ENCODE measurements at regions not wholly inside any gene's neighbourhood (a gene's known extent, or its start where the extent isn't known, plus 50 kb on each side); places are given as distances from the start of the nearest gene placed in this dataset.
"Not testable (repeated sequence)": the region's sequence is repeated elsewhere in the genome, so short reads cannot be mapped to it uniquely, and the experiment has no call there.

DNA sequence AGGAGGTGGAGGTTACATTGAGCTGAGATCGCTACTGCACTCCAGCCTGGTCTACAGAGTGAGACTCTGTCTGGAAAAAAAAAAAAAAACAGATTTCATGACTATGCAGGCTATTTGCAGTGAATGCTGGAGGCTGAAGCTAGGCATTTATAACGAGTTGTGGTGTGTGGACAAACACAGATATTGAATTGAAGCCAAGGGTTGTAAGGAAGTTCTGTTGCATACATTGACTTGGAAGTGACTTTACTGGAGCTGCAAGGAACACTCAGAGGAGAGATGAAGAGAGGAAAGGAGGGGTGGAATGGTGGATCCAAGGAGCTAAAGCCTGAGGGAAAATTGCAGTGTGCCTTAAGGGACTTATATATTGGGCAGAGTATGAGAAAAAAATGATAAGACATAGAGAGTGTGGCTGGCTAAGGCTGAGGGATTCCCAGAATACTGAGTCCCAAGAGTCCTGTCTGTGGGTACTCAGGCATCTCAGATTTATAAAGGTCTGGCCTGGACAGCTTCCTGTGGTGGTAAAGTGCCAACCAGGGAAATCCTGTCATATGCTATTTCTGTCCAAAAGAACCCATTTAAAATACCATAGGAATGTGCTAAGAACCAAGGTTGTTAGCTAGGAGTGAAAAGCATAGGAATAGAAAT lies 87.8 kb upstream of the GUCY1A1 start:
- no peaks in the 10 kb centered on the region for H3K9me3 Mint-ChIP-seq
- H3K27ac Mint-ChIP-seq, result no peak overlapping the region
- ATAC-seq (ENCODE audit: low read depth), result no peak
- H3K27me3 Mint-ChIP-seq, result no peaks in the 10 kb centered on the region
- no peak for DNase-seq
- H3K36me3 Mint-ChIP-seq, result no peaks in the 10 kb centered on the region
- POLR2A ChIA-PET, result no interaction called here
- H3K4me1 Mint-ChIP-seq, result peaks cover 10% of the 10 kb centered on the region
- H3K4me3 Mint-ChIP-seq, result no peak overlapping the region

DNA sequence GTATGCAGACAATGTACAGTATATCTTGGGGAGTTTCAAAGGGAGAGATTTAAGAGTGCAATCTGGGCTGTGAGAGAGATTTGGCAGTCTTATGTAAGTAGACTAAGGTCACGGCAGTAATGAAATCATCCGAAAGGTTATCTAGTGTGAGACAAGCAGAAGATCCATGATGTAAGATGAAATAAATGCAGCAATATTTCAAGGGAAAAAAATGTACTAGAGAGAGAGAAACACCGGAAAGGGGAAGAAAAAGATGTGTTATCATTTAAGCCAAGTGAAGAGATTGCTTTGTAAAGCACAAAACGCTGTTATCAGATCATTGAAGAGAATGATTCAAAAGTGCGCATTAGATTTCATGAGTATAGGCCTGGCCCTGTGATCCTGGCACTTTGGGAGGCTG lies 88.4 kb upstream of the GUCY1A1 start:
- no peak for ATAC-seq (ENCODE audit: low read depth)
- peaks cover 5% of the 10 kb centered on the region for H3K4me1 Mint-ChIP-seq
- POLR2A ChIA-PET, result no interaction called here
- H3K27me3 Mint-ChIP-seq, result no peaks in the 10 kb centered on the region
- no peaks in the 10 kb centered on the region for H3K36me3 Mint-ChIP-seq
- no peak overlapping the region for H3K4me3 Mint-ChIP-seq
- DNase-seq, result no peak
- no peak overlapping the region for H3K27ac Mint-ChIP-seq
- H3K9me3 Mint-ChIP-seq, result no peaks in the 10 kb centered on the region

DNA sequence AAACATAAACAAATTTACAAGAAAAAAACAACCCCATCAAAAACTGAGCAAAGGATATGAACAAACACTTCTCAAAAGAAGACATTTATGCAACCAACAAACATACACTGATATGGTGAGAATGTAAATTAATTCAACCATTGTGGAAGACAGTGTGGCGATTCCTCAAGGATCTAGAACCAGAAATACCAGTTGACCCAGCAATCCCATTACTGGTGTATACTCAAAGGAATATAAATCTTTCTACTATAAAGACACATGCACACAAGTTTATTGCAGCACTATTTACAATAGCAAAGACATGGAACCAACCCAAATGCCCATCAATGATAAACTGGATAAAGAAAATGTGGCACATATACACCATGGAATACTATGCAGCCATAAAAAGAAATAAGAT lies 92.3 kb upstream of the GUCY1A1 start:
- H3K4me3 Mint-ChIP-seq; H3K27me3 Mint-ChIP-seq; ATAC-seq (ENCODE audit: low read depth); H3K4me1 Mint-ChIP-seq; H3K27ac Mint-ChIP-seq; H3K36me3 Mint-ChIP-seq; H3K9me3 Mint-ChIP-seq; DNase-seq; POLR2A ChIA-PET: not testable (repeated sequence)

DNA sequence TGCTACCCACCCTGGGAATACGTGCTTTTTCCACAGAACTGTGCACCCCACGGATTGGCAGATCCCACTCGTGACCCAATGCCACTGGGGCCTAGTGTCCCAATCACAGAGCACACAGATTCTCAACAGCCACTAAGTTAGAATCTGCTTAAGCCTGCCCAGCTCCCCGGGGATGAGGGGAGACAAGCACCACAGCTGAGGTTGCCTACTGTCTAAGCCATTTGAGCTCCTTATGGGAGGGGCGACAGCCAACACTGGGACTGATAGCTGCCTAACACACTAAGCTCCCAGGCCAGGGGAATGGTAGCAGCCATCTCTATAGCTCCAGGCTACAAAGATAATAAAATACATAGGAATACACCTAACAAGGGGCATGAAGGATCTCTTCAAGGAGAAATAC lies 93.5 kb upstream of the GUCY1A1 start:
- DNase-seq, result no peak
- peaks cover 2% of the 10 kb centered on the region for H3K27me3 Mint-ChIP-seq
- ATAC-seq (ENCODE audit: low read depth), result no peak
- H3K4me3 Mint-ChIP-seq, result no peak overlapping the region
- no peaks in the 10 kb centered on the region for H3K4me1 Mint-ChIP-seq
- H3K36me3 Mint-ChIP-seq, result no peaks in the 10 kb centered on the region
- no peak overlapping the region for H3K27ac Mint-ChIP-seq
- POLR2A ChIA-PET, result no interaction called here
- no peaks in the 10 kb centered on the region for H3K9me3 Mint-ChIP-seq

DNA sequence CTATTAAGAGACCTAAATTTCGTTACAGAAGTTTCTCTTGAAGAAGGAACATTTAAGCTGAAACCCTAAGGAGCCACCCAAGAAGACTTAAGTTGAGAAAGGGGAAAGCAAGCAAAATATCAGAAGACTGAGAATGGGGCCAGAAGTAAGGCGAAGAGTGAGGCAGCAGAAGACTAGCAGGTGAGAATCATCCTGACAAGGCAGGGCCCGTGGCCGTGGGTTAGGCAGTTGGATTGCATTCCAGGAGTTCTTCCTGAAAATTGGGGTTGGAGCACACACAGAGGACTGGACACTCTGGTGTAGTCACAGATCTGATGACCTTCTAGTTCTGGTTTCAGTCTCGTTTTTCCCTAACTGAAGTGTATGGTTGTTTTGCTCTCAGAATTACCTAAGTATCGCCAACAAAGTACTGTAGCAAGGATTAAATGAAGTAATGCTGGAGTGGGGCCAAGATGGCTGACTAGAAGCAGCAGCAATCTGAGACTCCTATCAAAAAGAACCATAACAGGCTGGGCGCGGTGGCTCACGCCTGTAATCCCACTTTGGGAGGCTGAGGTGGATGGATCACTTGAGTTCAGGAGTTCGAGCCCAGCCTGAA lies 94.4 kb upstream of the GUCY1A1 start:
- no peaks in the 10 kb centered on the region for H3K36me3 Mint-ChIP-seq

DNA sequence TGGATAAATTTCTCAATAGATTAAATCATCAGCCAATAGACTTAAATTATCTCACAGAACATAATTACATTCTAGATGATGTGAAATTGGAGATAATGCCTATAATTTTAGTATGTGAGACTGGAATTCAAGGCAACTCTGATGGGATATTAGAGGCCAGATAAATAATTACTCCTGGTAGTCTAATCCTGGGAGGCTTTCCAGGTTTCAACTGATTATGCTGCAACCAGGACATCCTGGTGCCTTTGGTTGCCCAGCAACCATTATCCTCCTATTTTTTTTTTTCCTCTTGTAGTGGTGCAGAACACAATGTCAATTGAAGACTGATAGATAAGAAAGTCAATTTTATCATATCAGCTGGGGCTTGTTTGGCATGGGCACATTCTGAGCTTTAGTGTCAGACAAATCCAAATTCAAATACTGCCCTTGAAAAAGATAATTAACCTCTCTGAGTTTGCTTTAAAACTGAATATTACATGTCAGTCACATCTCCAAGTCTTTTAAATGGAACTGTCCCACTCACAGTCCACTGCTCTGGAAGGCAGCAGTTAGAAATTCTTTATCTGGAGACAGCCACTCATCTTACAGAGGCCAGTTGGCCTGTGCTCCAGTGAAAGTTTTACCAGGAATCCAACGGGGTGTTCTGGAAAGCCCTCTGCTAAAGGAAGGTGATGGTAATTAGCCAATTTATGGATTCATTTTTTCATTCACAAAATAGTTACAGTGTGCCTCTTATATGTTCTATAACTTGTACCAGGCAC lies 95.3 kb upstream of the GUCY1A1 start:
- Mint-ChIP-seq H3K9me3 (no peaks in the 10 kb centered on the region), H3K27ac (no peak overlapping the region), H3K4me1 (no peaks in the 10 kb centered on the region), H3K36me3 (no peaks in the 10 kb centered on the region), H3K27me3 (peaks cover 4% of the 10 kb centered on the region), H3K4me3 (no peak overlapping the region)
- DNase-seq (no peak), ATAC-seq (ENCODE audit: low read depth) (no peak)
- POLR2A ChIA-PET, result no interaction called here

More for the DNA sequence above, 94.4 kb upstream of the GUCY1A1 start:
- peaks cover 2% of the 10 kb centered on the region for H3K27me3 Mint-ChIP-seq
- POLR2A ChIA-PET, result no interaction called here
- H3K4me3 Mint-ChIP-seq, result no peak overlapping the region
- no peaks in the 10 kb centered on the region for H3K9me3 Mint-ChIP-seq
- no peak overlapping the region for H3K27ac Mint-ChIP-seq
- no peak for ATAC-seq (ENCODE audit: low read depth)
- no peaks in the 10 kb centered on the region for H3K4me1 Mint-ChIP-seq
- no peak for DNase-seq

DNA sequence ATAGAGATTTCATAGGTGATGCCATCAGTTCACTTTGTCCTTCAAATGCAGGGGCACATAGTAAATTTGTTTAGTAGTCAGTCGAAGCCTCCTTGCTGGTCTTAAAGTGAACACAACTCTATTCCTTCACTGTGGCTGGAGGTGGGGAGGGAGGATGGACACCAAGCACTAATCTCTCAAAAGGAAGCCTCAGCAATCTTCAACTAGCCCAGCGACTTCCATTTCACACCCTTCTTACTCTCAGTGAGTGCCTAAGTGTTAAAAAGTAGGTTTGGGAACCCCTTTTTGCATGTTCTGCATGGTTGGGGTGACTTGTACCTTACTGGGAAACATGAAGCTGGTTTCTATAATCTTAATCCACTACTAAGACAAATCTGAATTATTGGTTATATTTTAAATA lies 96.0 kb upstream of the GUCY1A1 start:
- no peaks in the 10 kb centered on the region for H3K4me1 Mint-ChIP-seq
- POLR2A ChIA-PET, result no interaction called here

DNA sequence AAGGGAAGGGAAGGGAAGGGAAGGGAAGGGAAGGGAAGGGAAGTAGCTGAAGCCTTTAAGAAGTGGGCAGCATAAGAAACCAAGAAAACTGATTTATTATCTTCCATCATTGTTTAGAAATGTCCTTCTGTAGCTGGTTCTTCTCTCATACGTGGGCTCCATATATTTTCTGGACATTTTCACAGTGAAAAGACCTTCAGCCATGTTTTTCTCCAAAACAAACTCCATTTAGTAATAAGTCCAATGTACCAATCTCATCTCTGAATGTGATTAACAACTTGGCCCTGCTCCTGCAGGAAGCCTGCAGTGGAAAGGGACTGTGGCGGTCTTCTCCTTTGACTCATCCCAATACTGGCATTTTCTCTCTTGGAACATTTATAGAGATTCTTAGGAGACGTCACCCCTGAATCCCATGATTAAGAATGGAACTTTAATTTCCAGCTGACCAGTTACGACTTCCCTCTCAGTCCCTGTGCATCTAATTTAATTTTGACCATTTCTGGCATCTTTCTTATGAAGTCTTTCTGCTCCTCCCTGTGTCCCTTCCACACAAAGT lies 96.6 kb upstream of the GUCY1A1 start:
- Mint-ChIP-seq H3K4me3 (no peak overlapping the region), H3K9me3 (no peaks in the 10 kb centered on the region), H3K27me3 (peaks cover 5% of the 10 kb centered on the region), H3K4me1 (no peaks in the 10 kb centered on the region), H3K36me3 (no peaks in the 10 kb centered on the region), H3K27ac (no peak overlapping the region)
- POLR2A ChIA-PET, result no interaction called here
- DNase-seq (no peak), ATAC-seq (ENCODE audit: low read depth) (no peak)

More for the DNA sequence above, 96.0 kb upstream of the GUCY1A1 start:
- Mint-ChIP-seq H3K9me3 (no peaks in the 10 kb centered on the region), H3K27ac (no peak overlapping the region), H3K27me3 (peaks cover 5% of the 10 kb centered on the region), H3K4me3 (no peak overlapping the region), H3K36me3 (no peaks in the 10 kb centered on the region)
- DNase-seq, result no peak
- ATAC-seq (ENCODE audit: low read depth), result no peak

DNA sequence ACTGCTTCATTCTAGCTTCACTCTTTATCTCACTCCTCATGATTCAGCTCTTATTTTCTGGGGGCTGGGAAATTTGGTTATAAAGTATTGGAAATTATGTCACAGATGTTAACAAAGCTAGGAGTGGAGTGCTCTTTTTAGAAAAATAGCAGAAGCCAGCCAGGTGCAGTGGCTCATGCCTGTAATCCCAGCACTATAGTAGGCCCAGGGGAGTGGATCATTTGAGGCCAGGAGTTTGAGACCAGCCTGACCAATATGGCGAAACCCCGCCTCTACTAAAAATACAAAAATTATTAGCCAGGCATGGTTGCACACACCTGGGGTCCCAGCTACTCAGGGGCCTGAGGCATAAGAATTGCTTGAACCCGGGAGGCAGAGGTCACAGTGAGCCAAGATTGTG lies 97.2 kb upstream of the GUCY1A1 start:
- no peak for DNase-seq
- H3K36me3 Mint-ChIP-seq, result no peaks in the 10 kb centered on the region
- no peak overlapping the region for H3K4me3 Mint-ChIP-seq
- POLR2A ChIA-PET, result no interaction called here
- H3K27ac Mint-ChIP-seq, result no peak overlapping the region
- H3K4me1 Mint-ChIP-seq, result no peaks in the 10 kb centered on the region
- peaks cover 5% of the 10 kb centered on the region for H3K27me3 Mint-ChIP-seq
- no peak for ATAC-seq (ENCODE audit: low read depth)
- H3K9me3 Mint-ChIP-seq, result no peaks in the 10 kb centered on the region

DNA sequence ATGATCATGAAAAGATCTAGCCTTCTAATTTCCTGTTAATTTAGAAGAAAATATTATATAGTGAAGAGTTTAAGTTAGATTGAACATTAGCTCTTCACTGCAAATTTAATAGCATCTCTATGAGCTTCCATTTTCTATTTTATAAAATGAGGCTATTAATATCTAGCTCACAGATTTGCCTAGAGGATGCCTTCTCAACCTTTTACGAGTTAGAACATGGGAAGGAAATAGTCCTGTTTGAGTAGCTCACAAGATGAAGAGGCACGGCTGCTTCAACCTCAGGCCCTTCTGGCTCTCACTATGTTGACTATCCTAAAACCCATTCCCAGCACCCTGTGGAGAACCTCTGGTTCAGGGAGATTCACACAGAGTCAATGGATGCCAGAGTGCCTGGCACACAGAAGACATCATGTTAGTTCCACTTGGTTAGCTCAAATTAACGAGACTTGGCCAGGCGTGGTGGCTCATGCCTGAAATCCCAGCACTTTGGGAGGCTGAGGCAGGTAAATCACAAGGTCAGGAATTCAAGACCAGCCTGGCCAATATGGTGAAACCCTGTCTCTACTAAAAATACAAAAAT lies 97.9 kb upstream of the GUCY1A1 start:
- ATAC-seq (ENCODE audit: low read depth), result no peak
- Mint-ChIP-seq H3K4me1 (no peaks in the 10 kb centered on the region), H3K9me3 (no peaks in the 10 kb centered on the region), H3K27ac (no peak overlapping the region), H3K36me3 (no peaks in the 10 kb centered on the region), H3K4me3 (no peak overlapping the region), H3K27me3 (peaks cover 5% of the 10 kb centered on the region)
- no peak for DNase-seq
- POLR2A ChIA-PET, result no interaction called here

DNA sequence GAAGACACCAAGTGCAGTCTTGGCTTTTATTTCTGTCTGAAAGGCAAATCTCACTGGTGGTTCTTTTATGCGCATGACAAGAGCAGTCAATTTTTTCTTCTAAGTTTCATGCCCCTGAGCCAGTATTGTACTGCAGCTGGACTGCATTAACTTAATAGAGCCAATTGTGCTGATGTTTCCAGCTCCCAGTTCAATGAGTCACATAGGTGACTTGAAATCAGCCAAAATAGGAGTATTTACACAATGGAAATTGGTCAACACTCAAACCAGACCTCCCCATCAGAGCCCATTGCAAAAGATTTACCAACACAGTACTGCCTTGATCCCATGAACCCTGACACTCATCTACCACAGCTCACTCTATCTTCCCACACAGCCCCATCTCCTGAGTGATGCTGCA lies 100.3 kb upstream of the GUCY1A1 start:
- Mint-ChIP-seq H3K4me3 (no peak overlapping the region), H3K36me3 (no peaks in the 10 kb centered on the region), H3K27ac (no peak overlapping the region), H3K27me3 (peaks cover 5% of the 10 kb centered on the region), H3K4me1 (no peaks in the 10 kb centered on the region), H3K9me3 (no peaks in the 10 kb centered on the region)
- DNase-seq (no peak), ATAC-seq (ENCODE audit: low read depth) (no peak)
- POLR2A ChIA-PET, result no interaction called here

DNA sequence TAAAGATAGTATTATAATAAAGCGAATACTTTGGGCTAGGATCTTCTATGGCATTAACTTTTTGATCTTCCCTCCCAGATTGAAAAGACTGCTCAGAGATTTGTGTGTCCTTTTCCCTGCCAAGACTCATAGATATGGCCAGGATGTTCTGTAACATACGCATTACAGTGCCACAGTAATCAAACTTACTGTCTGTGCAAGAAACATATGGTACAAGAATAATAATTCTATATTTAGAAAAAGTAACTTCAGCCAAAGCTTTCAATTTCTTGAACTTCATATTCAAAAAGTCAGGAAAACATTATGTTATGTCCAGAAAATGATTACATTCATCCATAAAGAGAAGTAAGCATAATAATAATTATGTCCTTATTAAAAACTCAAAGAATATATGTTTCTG lies 100.9 kb upstream of the GUCY1A1 start:
- Mint-ChIP-seq H3K36me3 (no peaks in the 10 kb centered on the region), H3K9me3 (no peaks in the 10 kb centered on the region), H3K27me3 (peaks cover 5% of the 10 kb centered on the region), H3K27ac (no peak overlapping the region), H3K4me1 (no peaks in the 10 kb centered on the region), H3K4me3 (no peak overlapping the region)
- no peak for DNase-seq
- no peak for ATAC-seq (ENCODE audit: low read depth)
- POLR2A ChIA-PET, result no interaction called here

DNA sequence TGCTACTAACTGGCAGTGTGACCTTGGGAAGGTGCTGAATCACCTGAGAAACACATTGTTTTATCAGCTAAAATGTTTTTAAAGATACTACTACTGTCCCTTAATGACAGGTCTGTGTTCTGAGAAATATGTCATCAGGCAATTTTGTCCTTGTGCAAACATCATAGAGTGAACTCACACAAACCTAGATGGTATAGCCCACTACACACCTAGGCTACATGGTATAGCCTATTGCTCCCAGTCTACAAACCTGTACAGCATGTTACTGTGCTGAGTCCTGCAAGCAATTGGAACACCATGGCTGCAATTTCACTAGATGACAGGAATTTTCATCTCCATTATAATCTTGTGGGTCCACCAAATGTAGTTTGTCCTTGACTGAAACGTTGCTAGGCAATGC lies 101.3 kb upstream of the GUCY1A1 start:
- ATAC-seq (ENCODE audit: low read depth), result no peak
- H3K27me3 Mint-ChIP-seq, result peaks cover 7% of the 10 kb centered on the region

DNA sequence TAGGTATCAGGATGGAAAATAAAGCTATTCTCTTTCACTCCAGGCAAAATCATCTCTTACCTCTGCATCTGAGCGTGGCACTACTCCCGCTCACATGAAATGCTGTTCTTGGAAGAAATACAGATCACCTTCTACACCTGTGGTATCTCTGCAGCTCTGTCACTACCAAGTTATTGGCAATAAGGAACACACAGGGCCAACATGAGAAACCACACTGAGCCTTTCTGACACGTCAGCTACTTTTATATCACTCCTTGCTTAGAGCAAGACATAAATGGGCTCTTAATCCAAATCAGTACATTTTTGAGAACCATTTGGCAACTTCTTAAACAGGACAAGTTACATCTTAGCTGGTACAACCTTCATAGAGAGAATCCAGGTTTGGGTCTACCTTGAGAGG lies 101.8 kb upstream of the GUCY1A1 start:
- POLR2A ChIA-PET, result no interaction called here
- Mint-ChIP-seq H3K4me1 (no peaks in the 10 kb centered on the region), H3K9me3 (no peaks in the 10 kb centered on the region), H3K27me3 (peaks cover 8% of the 10 kb centered on the region), H3K4me3 (no peak overlapping the region), H3K36me3 (no peaks in the 10 kb centered on the region), H3K27ac (no peak overlapping the region)
- ATAC-seq (ENCODE audit: low read depth) (no peak), DNase-seq (no peak)

More for the DNA sequence above, 101.3 kb upstream of the GUCY1A1 start:
- no peak overlapping the region for H3K27ac Mint-ChIP-seq
- no peak overlapping the region for H3K4me3 Mint-ChIP-seq
- no peak for DNase-seq
- no peaks in the 10 kb centered on the region for H3K9me3 Mint-ChIP-seq
- POLR2A ChIA-PET, result no interaction called here
- no peaks in the 10 kb centered on the region for H3K4me1 Mint-ChIP-seq
- no peaks in the 10 kb centered on the region for H3K36me3 Mint-ChIP-seq
